GM21381 (cell line): ENCODE measurements at regions not wholly inside any gene's neighbourhood (a gene's known extent, or its start where the extent isn't known, plus 50 kb on each side); places are given as distances from the start of the nearest gene placed in this dataset.
"Not testable (repeated sequence)": the region's sequence is repeated elsewhere in the genome, so short reads cannot be mapped to it uniquely, and the experiment has no call there.

Experiments
- ATAC-seq: cut with Tn5 transposase; IDR thresholded peaks from one replicate; pipeline ENCODE4 v1.9.1; 2021; ENCODE audit warnings: mild to moderate bottlenecking, moderate library complexity; ENCODE audit not compliant: unreplicated experiment

GRCh38 chr6:11961923-11962322 is 50.2 kb upstream of the HIVEP1 start:
- ATAC-seq = no peak

GRCh38 chr6:11960909-11961779 is 51.0 kb upstream of the HIVEP1 start:
- ATAC-seq = no peak

GRCh38 chr6:11956781-11957180 is 55.3 kb upstream of the HIVEP1 start:
- ATAC-seq = no peak

- no peak for ATAC-seq
Observed at GRCh38 chr6:11953641-11954040, 58.5 kb upstream of the HIVEP1 start.

- ATAC-seq = no peak
Observed at GRCh38 chr6:11952316-11952715, 59.8 kb upstream of the HIVEP1 start.

- ATAC-seq = no peak
Observed at GRCh38 chr6:11951868-11952267, 60.2 kb upstream of the HIVEP1 start.

GRCh38 chr6:11950109-11950508 is 62.0 kb upstream of the HIVEP1 start:
- ATAC-seq = no peak

- no peak for ATAC-seq
Observed at GRCh38 chr6:11947575-11947974, 64.5 kb upstream of the HIVEP1 start.

- ATAC-seq = no peak
Observed at GRCh38 chr6:11947063-11947462, 65.0 kb upstream of the HIVEP1 start.

GRCh38 chr6:11944111-11944510 is 68.0 kb upstream of the HIVEP1 start:
- ATAC-seq = no peak

- no peak for ATAC-seq
Observed at GRCh38 chr6:11943060-11943459, 69.1 kb upstream of the HIVEP1 start.

GRCh38 chr6:11942185-11942864 is 69.8 kb upstream of the HIVEP1 start:
- ATAC-seq = no peak

- not testable (repeated sequence) for ATAC-seq
Observed at GRCh38 chr6:11940532-11941166, 71.5 kb upstream of the HIVEP1 start.

GRCh38 chr6:11938285-11938890 is 73.7 kb upstream of the HIVEP1 start:
- no peak for ATAC-seq

- ATAC-seq = no peak
Observed at GRCh38 chr6:11934638-11935037, 77.5 kb upstream of the HIVEP1 start.

GRCh38 chr6:11932892-11933291 is 79.2 kb upstream of the HIVEP1 start:
- not testable (repeated sequence) for ATAC-seq

- ATAC-seq = no peak
Observed at GRCh38 chr6:11931296-11932035, 80.6 kb upstream of the HIVEP1 start.

- ATAC-seq = not testable (repeated sequence)
Observed at GRCh38 chr6:11930834-11931233, 81.3 kb upstream of the HIVEP1 start.

- ATAC-seq = no peak
Observed at GRCh38 chr6:11930240-11930639, 81.9 kb upstream of the HIVEP1 start.

- ATAC-seq = no peak
Observed at GRCh38 chr6:11929241-11929835, 82.8 kb upstream of the HIVEP1 start.
